Lung (tissue), 11 donors: ENCODE measurements at regions not wholly inside any gene's neighbourhood (a gene's known extent, or its start where the extent isn't known, plus 50 kb on each side); places are given as distances from the start of the nearest gene placed in this dataset.

Experiments used
- ATAC-seq: fragments of 200-7000 bp; cut with Tn5 transposase; one replicate; pipeline ENCODE4 v1.9.1; 2020; ENCODE audit warnings: moderate number of reproducible peaks; ENCODE audit not compliant: insufficient read depth, low FRiP score
- DNase-seq, 3 donors: peaks; one replicate each; pipeline ENCODE4 v3.0.0-alpha.2; 2013 to 2017
- H3K27ac ChIP-seq, 2 donors: one replicate each; pipeline ENCODE4 v1.5.1; 2013; ENCODE audit warnings: mild to moderate bottlenecking in 2 of 2, moderate library complexity in 2 of 2, control low read depth in 1 of 2, inconsistent platforms in 1 of 2, low read depth in 1 of 2, low read length in 1 of 2
- H3K27me3 ChIP-seq, 3 donors: one replicate each; pipeline ENCODE4 v1.5.1; 2013; ENCODE audit warnings: low read length in 2 of 3; ENCODE audit not compliant: control insufficient read depth in 3 of 3, insufficient read depth in 3 of 3
- H3K36me3 ChIP-seq, 4 donors: one replicate each; pipeline ENCODE4 v1.5.1; 2013; ENCODE audit warnings: low read length in 4 of 4, mild to moderate bottlenecking in 1 of 4, moderate library complexity in 1 of 4; ENCODE audit not compliant: control insufficient read depth in 4 of 4, insufficient read depth in 4 of 4
- H3K4me1 ChIP-seq, 5 donors: one replicate each; pipeline ENCODE4 v1.5.1; 2013; ENCODE audit warnings: low read length in 5 of 5, mild to moderate bottlenecking in 2 of 5, moderate library complexity in 1 of 5; ENCODE audit not compliant: control insufficient read depth in 5 of 5, insufficient read depth in 5 of 5
- H3K4me3 ChIP-seq: one replicate; pipeline ENCODE4 v1.5.1; 2013; ENCODE audit warnings: mild to moderate bottlenecking, control low read depth, moderate library complexity
- H3K9ac ChIP-seq, 2 donors: one replicate each; pipeline ENCODE4 v1.5.1; 2013; ENCODE audit warnings: low read length in 2 of 2, control low read depth in 1 of 2; ENCODE audit not compliant: insufficient read depth in 1 of 2
- H3K9me3 ChIP-seq, 4 donors: one replicate each; pipeline ENCODE4 v1.5.1; 2013; ENCODE audit warnings: low read length in 3 of 4, mild to moderate bottlenecking in 1 of 4, moderate library complexity in 1 of 4; ENCODE audit not compliant: control insufficient read depth in 4 of 4, insufficient read depth in 3 of 4
- CTCF ChIP-seq: IDR thresholded peaks from 2 replicates; pipeline ENCODE4 v1.5.1; 2012; ENCODE audit warnings: mild to moderate bottlenecking; ENCODE audit errors: control extremely low read depth, extremely low read depth
- WGBS, 2 donors: extraction: QIAGEN DNeasy Blood & Tissue Kit; methylation state at CpG; one replicate each; pipeline ENCODE4 v1.1.7; 2013; 5-methylcytosine and 5-hydroxymethylcytosine counted together
- donor health status: control.
- donor health status: control.
- donor health status: Bipolar disorder and iron deficiency.
- donor health status: healthy.
- donor health status: DM: yes; HTN: yes; CAD: no.

DNA sequence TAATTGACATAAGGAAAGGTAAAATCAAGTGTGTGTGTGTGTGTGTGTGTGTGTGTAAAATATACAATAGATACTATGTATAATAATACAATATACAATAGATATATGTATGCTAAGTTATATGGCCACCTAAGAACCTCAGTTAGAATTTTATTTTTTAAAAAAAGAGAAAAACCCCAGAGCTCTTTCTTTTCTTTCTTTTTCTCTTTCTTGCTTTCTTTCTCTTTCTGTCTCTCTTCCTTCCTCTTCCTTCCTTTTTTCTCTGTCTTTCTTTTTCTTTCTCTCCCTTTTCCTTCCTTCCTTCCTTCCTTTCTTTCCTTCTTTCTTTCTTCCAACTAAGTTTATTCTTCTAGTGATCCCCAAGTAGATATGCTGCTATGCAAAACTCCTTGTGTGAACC is 64.6 kb upstream of the FN1 start:
- H3K27me3 ChIP-seq, result no peaks in the 10 kb centered on the region
- H3K27ac ChIP-seq, result no peak overlapping the region
- H3K4me1 ChIP-seq, result peaks cover 0 to 11% (median 0%) of the 10 kb centered on the region in 5 donors
- H3K4me3 ChIP-seq, result no peak overlapping the region
- ATAC-seq, result no peak
- H3K36me3 ChIP-seq, result no peaks in the 10 kb centered on the region
- no peaks in the 10 kb centered on the region for H3K9me3 ChIP-seq
- TF ChIP-seq CTCF, result no peak
- no peak for DNase-seq
- H3K9ac ChIP-seq, result no peak overlapping the region

DNA sequence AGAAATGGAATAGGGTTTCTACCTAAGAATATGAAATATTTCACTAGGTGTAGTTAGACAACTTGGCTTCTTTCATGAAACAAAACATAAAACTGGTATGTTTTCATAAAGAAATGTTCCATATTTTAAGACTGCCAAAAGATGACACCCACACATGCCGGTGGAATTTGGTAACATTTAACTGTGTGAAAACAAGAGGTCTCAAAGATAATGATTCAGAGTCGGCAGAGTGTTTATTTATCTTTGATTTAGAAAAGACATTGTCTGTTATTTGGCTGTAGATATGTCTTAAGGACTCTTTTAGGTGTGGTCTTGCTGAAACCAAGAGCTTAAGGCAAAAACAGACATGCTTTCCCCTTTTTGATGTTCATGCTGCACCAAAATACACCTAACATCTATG is 63.5 kb upstream of the FN1 start:
- TF ChIP-seq CTCF, result no peak
- no peak overlapping the region for H3K27ac ChIP-seq
- ATAC-seq (no peak), DNase-seq (no peak)
- H3K4me3 ChIP-seq, result no peak overlapping the region
- H3K27me3 ChIP-seq, result no peaks in the 10 kb centered on the region
- no peaks in the 10 kb centered on the region for H3K36me3 ChIP-seq
- H3K9me3 ChIP-seq, result no peaks in the 10 kb centered on the region
- no peak overlapping the region for H3K9ac ChIP-seq
- 55 to 71% methylated on average over 2 of the region's 2 CpGs for WGBS, 2 donors
- H3K4me1 ChIP-seq, result peaks cover 0 to 3% (median 0%) of the 10 kb centered on the region in 5 donors

- Histone ChIP-seq H3K27me3 (no peaks in the 10 kb centered on the region), H3K27ac (no peak overlapping the region), H3K36me3 (no peaks in the 10 kb centered on the region), H3K4me1 (peaks cover 0 to 3% (median 0%) of the 10 kb centered on the region in 5 donors), H3K4me3 (no peak overlapping the region), H3K9ac (no peak overlapping the region), H3K9me3 (no peaks in the 10 kb centered on the region)
- 86 to 92% methylated on average over 8 of the region's 8 CpGs for WGBS, 2 donors
- ATAC-seq (no peak), DNase-seq (no peak)
- TF ChIP-seq CTCF, result no peak
Measured at GRCh38 chr2:215498431-215498830, 62.6 kb upstream of the FN1 start.

- H3K9ac ChIP-seq, result no peak overlapping the region
- no peak overlapping the region for H3K4me3 ChIP-seq
- no peaks in the 10 kb centered on the region for H3K36me3 ChIP-seq
- ATAC-seq (no peak), DNase-seq (no peak)
- H3K4me1 ChIP-seq, result no peaks in the 10 kb centered on the region
- no peaks in the 10 kb centered on the region for H3K9me3 ChIP-seq
- H3K27ac ChIP-seq, result no peak overlapping the region
- TF ChIP-seq CTCF, result no peak
- no peaks in the 10 kb centered on the region for H3K27me3 ChIP-seq
Measured at GRCh38 chr2:215493376-215493775, 57.5 kb upstream of the FN1 start.
